ENCODE measurements at regions not wholly inside any gene's neighbourhood (a gene's known extent, or its start where the extent isn't known, plus 50 kb on each side); places are given as distances from the start of the nearest gene placed in this dataset.

DNA sequence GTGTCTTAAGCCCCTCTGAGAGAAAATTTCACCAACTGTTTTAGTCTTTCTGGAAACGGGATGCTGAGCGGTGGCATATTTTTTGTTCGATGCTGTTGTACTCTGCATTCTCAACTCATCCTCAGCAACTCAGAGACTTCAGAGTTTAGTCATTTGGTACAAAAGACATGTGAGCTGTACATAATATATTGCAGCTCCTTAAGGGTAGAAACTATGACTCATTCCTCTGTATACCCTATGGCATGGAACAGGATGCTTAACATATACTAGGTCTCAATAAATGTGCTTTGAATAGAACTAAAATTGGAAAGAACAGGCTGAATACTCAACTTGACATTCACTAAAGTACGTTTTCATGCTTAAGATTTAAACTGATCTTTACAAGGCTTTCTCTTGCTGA is 130.5 kb upstream of the SLITRK2 start:
- Histone ChIP-seq H3K9me1 (ENCODE audit: control insufficient read depth, insufficient read depth, low read length) (no peaks in the 10 kb centered on the region), H3K36me3 (ENCODE audit: control insufficient read depth, insufficient read depth, low read length) (no peaks in the 10 kb centered on the region), H3K9me3 (replicated peaks; ENCODE audit: control insufficient read depth, insufficient read depth, low read depth, low read length) (no peaks in the 10 kb centered on the region), H3K27me3 (ENCODE audit: control insufficient read depth in 2 of 2, insufficient read depth in 2 of 2, low read length in 2 of 2) (no peaks in the 10 kb centered on the region), H3K4me2 (ENCODE audit: insufficient read depth, low read length) (no peak overlapping the region), H3K4me1 (replicated peaks in 1 of 2; ENCODE audit: control insufficient read depth in 2 of 2, insufficient read depth in 2 of 2, low read length in 2 of 2) (no peaks in the 10 kb centered on the region), H3K4me3 (no peak overlapping the region), H2AFZ (ENCODE audit: low read depth, low read length) (no peak overlapping the region), H3K9ac (ENCODE audit: insufficient read depth in 1 of 2, low read depth in 2 of 2, low read length in 2 of 2) (no peak overlapping the region), H3K27ac (ENCODE audit: extremely low read depth, low read depth, low read length) (no peak overlapping the region), H4K20me1 (replicated peaks; ENCODE audit: control insufficient read depth, insufficient read depth, low read length) (no peaks in the 10 kb centered on the region), H3K79me2 (ENCODE audit: control insufficient read depth, insufficient read depth, low read length) (no peaks in the 10 kb centered on the region)
- intact Hi-C loops (cut with micrococcal nuclease) (no loop called here), in situ Hi-C loops (cut with MboI) (no loop called here)
- FAIRE-seq = no peak
- ATAC-seq = no peak
- no TSS peak for BruUV-seq (replicated peaks)
- WGBS (ENCODE audit: insufficient coverage, low coverage, missing lambda C conversion rate) = 5% methylated on average over 4 of the region's 4 CpGs
- ChIA-PET POLR2A (no interaction called here), CTCF (ENCODE audit: low intra/inter-chr PET ratio) (no interaction called here)
- DNase-seq (ENCODE audit: extremely low read depth in 1 of 4, low spot score in 3 of 4) = no peak
- TF ChIP-seq SRSF9 (IDR thresholded peaks at IDR 0.05; ENCODE audit: borderline replicate concordance, low read depth, low read length) (no peak), TOE1 (IDR thresholded peaks at IDR 0.05; ENCODE audit: borderline replicate concordance) (no peak), TOE1 (CRISPR knock-in tag; IDR thresholded peaks at IDR 0.05; ENCODE audit: borderline replicate concordance, low read depth) (no peak), ATF1 (CRISPR knock-in tag; IDR thresholded peaks at IDR 0.05) (no peak), ATF1 (tag; IDR thresholded peaks at IDR 0.05) (no peak), TRIM24 (IDR thresholded peaks at IDR 0.05) (no peak), BDP1 (IDR thresholded peaks at IDR 0.05; ENCODE audit: insufficient read depth, insufficient read length) (no peak), YY1 (IDR thresholded peaks at IDR 0.05; ENCODE audit: borderline replicate concordance in 1 of 3, control insufficient read depth in 1 of 3, extremely low read depth in 1 of 3, insufficient read depth in 3 of 3, insufficient read length in 1 of 3, insufficient replicate concordance in 2 of 3, low read depth in 1 of 3, low read length in 2 of 3) (no peak), RBBP5 (IDR thresholded peaks at IDR 0.05; ENCODE audit: borderline replicate concordance, insufficient read depth, low read length, poor library complexity, severe bottlenecking) (no peak)
- TF ChIP-seq, protein P1, sequence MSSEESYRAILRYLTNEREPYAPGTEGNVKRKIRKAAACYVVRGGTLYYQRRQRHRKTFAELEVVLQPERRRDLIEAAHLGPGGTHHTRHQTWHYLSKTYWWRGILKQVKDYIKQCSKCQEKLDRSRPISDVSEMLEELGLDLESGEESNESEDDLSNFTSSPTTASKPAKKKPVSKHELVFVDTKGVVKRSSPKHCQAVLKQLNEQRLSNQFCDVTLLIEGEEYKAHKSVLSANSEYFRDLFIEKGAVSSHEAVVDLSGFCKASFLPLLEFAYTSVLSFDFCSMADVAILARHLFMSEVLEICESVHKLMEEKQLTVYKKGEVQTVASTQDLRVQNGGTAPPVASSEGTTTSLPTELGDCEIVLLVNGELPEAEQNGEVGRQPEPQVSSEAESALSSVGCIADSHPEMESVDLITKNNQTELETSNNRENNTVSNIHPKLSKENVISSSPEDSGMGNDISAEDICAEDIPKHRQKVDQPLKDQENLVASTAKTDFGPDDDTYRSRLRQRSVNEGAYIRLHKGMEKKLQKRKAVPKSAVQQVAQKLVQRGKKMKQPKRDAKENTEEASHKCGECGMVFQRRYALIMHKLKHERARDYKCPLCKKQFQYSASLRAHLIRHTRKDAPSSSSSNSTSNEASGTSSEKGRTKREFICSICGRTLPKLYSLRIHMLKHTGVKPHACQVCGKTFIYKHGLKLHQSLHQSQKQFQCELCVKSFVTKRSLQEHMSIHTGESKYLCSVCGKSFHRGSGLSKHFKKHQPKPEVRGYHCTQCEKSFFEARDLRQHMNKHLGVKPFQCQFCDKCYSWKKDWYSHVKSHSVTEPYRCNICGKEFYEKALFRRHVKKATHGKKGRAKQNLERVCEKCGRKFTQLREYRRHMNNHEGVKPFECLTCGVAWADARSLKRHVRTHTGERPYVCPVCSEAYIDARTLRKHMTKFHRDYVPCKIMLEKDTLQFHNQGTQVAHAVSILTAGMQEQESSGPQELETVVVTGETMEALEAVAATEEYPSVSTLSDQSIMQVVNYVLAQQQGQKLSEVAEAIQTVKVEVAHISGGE (CRISPR knock-in tag; IDR thresholded peaks at IDR 0.05) = no peak
- TF ChIP-seq, protein P2, sequence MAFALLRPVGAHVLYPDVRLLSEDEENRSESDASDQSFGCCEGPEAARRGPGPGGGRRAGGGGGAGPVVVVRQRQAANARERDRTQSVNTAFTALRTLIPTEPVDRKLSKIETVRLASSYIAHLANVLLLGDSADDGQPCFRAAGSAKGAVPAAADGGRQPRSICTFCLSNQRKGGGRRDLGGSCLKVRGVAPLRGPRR (CRISPR knock-in tag; IDR thresholded peaks at IDR 0.05) = no peak
- TF ChIP-seq, protein P3, sequence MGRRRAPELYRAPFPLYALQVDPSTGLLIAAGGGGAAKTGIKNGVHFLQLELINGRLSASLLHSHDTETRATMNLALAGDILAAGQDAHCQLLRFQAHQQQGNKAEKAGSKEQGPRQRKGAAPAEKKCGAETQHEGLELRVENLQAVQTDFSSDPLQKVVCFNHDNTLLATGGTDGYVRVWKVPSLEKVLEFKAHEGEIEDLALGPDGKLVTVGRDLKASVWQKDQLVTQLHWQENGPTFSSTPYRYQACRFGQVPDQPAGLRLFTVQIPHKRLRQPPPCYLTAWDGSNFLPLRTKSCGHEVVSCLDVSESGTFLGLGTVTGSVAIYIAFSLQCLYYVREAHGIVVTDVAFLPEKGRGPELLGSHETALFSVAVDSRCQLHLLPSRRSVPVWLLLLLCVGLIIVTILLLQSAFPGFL (CRISPR knock-in tag; IDR thresholded peaks at IDR 0.05) = no peak
